T-cell (primary cell): ENCODE measurements at regions not wholly inside any gene's neighbourhood (a gene's known extent, or its start where the extent isn't known, plus 50 kb on each side); places are given as distances from the start of the nearest gene placed in this dataset.
"Not testable (repeated sequence)": the region's sequence is repeated elsewhere in the genome, so short reads cannot be mapped to it uniquely, and the experiment has no call there.

ENCODE experiments used
- ATAC-seq, 4 experiments: fragments of 200-7000 bp in 3 of 4; fragments of 150-1000 bp in 1 of 4; cut with Tn5 transposase; replicated peaks in 1 of 4; 1 replicate in 3 of 4; 2 replicates in 1 of 4; pipeline ENCODE4 v1.10.0; 2021; ENCODE audit warnings: moderate library complexity in 3 of 4, mild to moderate bottlenecking in 2 of 4, moderate number of reproducible peaks in 1 of 4
- CTCF ChIA-PET, 2 donors: fragments of 300-600 bp; sonication (Branson Sonifier 250); formaldehyde crosslinking; loops; one replicate each; lab custom pipeline; 2022; ENCODE audit warnings: antibody characterized with exemption in 2 of 2; lab: Charles Lee
- POLR2A ChIA-PET, 2 donors: fragments of 300-600 bp; sonication (Branson Sonifier 250); formaldehyde crosslinking; loops; one replicate each; lab custom pipeline; 2022; ENCODE audit warnings: antibody characterized with exemption in 2 of 2; lab: Charles Lee
- DNase-seq, 35 experiments: peaks; one replicate each; pipeline versions ENCODE4 v3.0.0 to v3.0.0-alpha.2; 2013 to 2023
- H3K27ac ChIP-seq: one replicate; pipeline ENCODE4 v1.5.1; 2013; ENCODE audit warnings: low read length
- H3K27me3 ChIP-seq, 2 experiments: replicated peaks in 1 of 2; 1 replicate in 1 of 2; 2 replicates in 1 of 2; pipeline versions ENCODE4 v1.6.1 to v1.7.0; 2013; ENCODE audit warnings: low read length in 1 of 2, mixed read lengths in 1 of 2; ENCODE audit not compliant: control insufficient read depth in 2 of 2, insufficient read depth in 2 of 2; ENCODE audit errors: extremely low read depth in 1 of 2
- H3K36me3 ChIP-seq, 2 donors: 1 replicate in 1 of 2; 2 replicates in 1 of 2; pipeline versions ENCODE4 v1.6.1 to v1.7.0; 2013; ENCODE audit warnings: low read length in 1 of 2; ENCODE audit not compliant: control insufficient read depth in 2 of 2, insufficient read depth in 1 of 2; ENCODE audit errors: extremely low read depth in 1 of 2
- H3K4me1 ChIP-seq, 2 experiments: 1 replicate in 1 of 2; 2 replicates in 1 of 2; pipeline versions ENCODE4 v1.6.1 to v1.7.0; 2013; ENCODE audit warnings: low read length in 2 of 2, mixed read lengths in 1 of 2; ENCODE audit not compliant: insufficient read depth in 2 of 2, control insufficient read depth in 1 of 2; ENCODE audit errors: extremely low read depth in 1 of 2
- H3K4me3 ChIP-seq, 2 donors: 1 replicate in 1 of 2; 2 replicates in 1 of 2; pipeline versions ENCODE4 v1.5.1 to v1.7.0; 2013; ENCODE audit warnings: mild to moderate bottlenecking in 2 of 2, low read length in 1 of 2, moderate library complexity in 1 of 2; ENCODE audit not compliant: control insufficient read depth in 1 of 2; ENCODE audit errors: extremely low read depth in 1 of 2
- H3K9me3 ChIP-seq: 2 replicates; pipeline ENCODE4 v1.7.0; 2013
- H3K27ac Mint-ChIP-seq, 2 donors: one replicate each; pipeline ENCODE4 v1.8.0; 2020 to 2021; ENCODE audit warnings: mild to moderate bottlenecking in 2 of 2, mixed read lengths in 2 of 2
- H3K27me3 Mint-ChIP-seq, 2 donors: one replicate each; pipeline ENCODE4 v1.8.0; 2021 to 2022; ENCODE audit warnings: mixed read lengths in 2 of 2
- H3K36me3 Mint-ChIP-seq: one replicate; pipeline ENCODE4 v1.8.0; 2021; ENCODE audit warnings: mixed read lengths
- H3K4me1 Mint-ChIP-seq, 3 donors: one replicate each; pipeline ENCODE4 v1.8.0; 2020 to 2022; ENCODE audit warnings: mixed read lengths in 3 of 3, mild to moderate bottlenecking in 1 of 3
- H3K4me3 Mint-ChIP-seq, 3 donors: one replicate each; pipeline ENCODE4 v1.8.0; 2020 to 2022; ENCODE audit warnings: mild to moderate bottlenecking in 3 of 3, mixed read lengths in 3 of 3, moderate library complexity in 3 of 3
- H3K9me3 Mint-ChIP-seq, 3 donors: one replicate each; pipeline ENCODE4 v1.8.0; 2020 to 2022; ENCODE audit warnings: mixed read lengths in 3 of 3
- WGBS: methylation state at CpG from one replicate; pipeline ENCODE4 v1.1.5; 2013; ENCODE audit warnings: missing lambda C conversion rate; ENCODE audit not compliant: insufficient coverage; 5-methylcytosine and 5-hydroxymethylcytosine counted together

DNA sequence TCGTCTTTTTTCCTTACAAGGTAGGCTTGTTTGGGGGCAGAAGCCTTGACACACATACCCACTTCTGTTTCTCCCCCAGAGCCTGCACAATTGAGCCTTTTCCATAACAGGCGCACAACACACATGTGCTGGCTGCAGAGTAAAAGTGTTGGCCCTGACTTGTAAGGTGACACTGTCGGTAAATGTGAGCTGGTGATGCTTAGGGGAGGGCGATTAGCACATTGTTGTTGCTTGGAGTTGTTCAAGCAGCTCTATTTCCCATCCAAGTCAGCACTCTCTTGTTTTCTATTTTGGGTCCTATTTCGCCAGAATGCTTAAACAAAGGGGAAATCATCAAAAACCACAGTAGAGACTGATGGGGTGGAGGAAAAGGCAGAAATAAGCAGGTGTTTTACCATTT lies 51.9 kb upstream of the PTPRJ start:
- H3K27ac ChIP-seq, result no peak overlapping the region
- H3K4me1 ChIP-seq, result peaks cover 6 to 8% of the 10 kb centered on the region in 2 experiments
- Mint-ChIP-seq H3K27me3 (no peaks in the 10 kb centered on the region), H3K27ac (no peak overlapping the region), H3K36me3 (no peaks in the 10 kb centered on the region), H3K4me1 (peaks cover 10 to 24% (median 24%) of the 10 kb centered on the region in 3 donors), H3K4me3 (peak overlapping the region in 1 of 3 donors; percentile 17), H3K9me3 (no peaks in the 10 kb centered on the region)
- DNase-seq, result no peak
- no CpG with 5 or more reads among the region's 5 CpGs for WGBS
- H3K9me3 ChIP-seq, result no peaks in the 10 kb centered on the region
- H3K4me3 ChIP-seq, result no peak overlapping the region
- no peaks in the 10 kb centered on the region for H3K36me3 ChIP-seq
- ATAC-seq, result no peak
- ChIA-PET CTCF (interaction anchor here in 1 of 2 donors (0.7 kb wide), 1 partner anchor 101 kb away, joined by 3 read pairs; no protein-coding TSS in a partner anchor), POLR2A (no interaction called here)
- no peaks in the 10 kb centered on the region for H3K27me3 ChIP-seq

DNA sequence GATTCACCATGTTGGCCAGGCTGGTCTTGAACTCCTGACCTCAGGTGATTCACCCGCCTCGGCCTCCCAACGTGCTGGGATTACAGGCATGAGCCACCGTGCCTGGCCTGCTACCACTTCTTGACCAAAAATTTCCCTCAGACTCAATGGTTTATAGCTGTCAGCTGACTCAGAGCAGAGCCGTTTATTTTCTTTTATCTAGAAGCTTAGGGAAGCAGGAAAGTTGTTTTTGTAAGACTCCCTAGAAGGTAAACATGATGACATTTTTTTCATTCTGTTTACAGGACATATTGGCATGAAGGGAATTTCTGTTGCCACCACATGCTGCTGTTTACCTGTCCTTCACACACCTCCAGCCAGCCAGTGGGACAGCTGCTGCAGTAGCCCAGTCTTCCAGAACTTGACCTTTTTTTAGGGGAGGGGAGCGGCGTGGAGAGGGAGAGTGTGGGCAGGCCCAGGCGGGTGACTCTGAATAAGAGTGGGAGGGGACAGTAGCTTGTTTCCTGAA lies 56.1 kb upstream of the PTPRJ start:
- peaks cover 33 to 56% (median 52%) of the 10 kb centered on the region in 3 donors for H3K4me1 Mint-ChIP-seq

DNA sequence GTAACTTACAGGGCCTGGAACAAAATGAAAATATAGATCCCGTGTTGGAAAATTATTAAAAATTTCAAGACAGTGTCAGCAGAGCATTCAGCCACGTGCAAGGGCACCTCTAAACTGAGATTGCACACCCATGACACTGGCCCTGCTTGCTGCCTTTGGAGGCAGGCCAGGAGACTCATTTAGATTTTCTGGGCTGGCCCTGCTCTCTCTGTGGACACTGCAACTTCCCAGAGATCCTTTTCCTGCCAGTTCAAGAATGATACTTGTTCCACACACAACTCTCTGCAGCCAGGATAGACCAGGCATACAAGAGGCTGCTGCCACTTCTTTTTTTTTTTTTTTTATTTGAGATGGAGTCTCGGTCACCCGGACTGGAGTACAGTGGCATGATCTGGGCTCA lies 56.7 kb upstream of the PTPRJ start:
- ChIA-PET POLR2A (interaction anchor here in 1 of 2 donors (0.6 kb wide), 1 partner anchor 59 kb away, joined by 6 read pairs; no protein-coding TSS in a partner anchor), CTCF (interaction anchor here (0.6 to 1.1 kb wide), 6 partner anchors 10 to 165 kb away, joined by 3 to 7 read pairs (median 5); no protein-coding TSS in a partner anchor)
- no peak overlapping the region for H3K4me3 ChIP-seq
- H3K9me3 ChIP-seq, result no peaks in the 10 kb centered on the region
- ATAC-seq (no peak), DNase-seq (no peak)
- no peaks in the 10 kb centered on the region for H3K27me3 ChIP-seq
- H3K36me3 ChIP-seq, result no peaks in the 10 kb centered on the region
- no peak overlapping the region for H3K27ac ChIP-seq
- peaks cover 38 to 59% (median 55%) of the 10 kb centered on the region in 3 donors for H3K4me1 Mint-ChIP-seq
- H3K27me3 Mint-ChIP-seq, result no peaks in the 10 kb centered on the region
- WGBS, result 57% methylated on average over 4 of the region's 4 CpGs
- H3K9me3 Mint-ChIP-seq, result no peaks in the 10 kb centered on the region
- H3K4me1 ChIP-seq, result peaks cover 25 to 44% of the 10 kb centered on the region in 2 experiments
- H3K27ac Mint-ChIP-seq, result no peak overlapping the region
- H3K36me3 Mint-ChIP-seq, result no peaks in the 10 kb centered on the region
- no peak overlapping the region for H3K4me3 Mint-ChIP-seq

More for the DNA sequence above, 56.1 kb upstream of the PTPRJ start:
- WGBS, result no CpG with 5 or more reads among the region's 8 CpGs
- no peak for DNase-seq
- Mint-ChIP-seq H3K9me3 (no peaks in the 10 kb centered on the region), H3K27ac (no peak overlapping the region), H3K36me3 (no peaks in the 10 kb centered on the region), H3K4me3 (no peak overlapping the region), H3K27me3 (no peaks in the 10 kb centered on the region)
- Histone ChIP-seq H3K27ac (no peak overlapping the region), H3K9me3 (no peaks in the 10 kb centered on the region), H3K4me3 (no peak overlapping the region), H3K4me1 (peaks cover 23 to 38% of the 10 kb centered on the region in 2 experiments), H3K36me3 (no peaks in the 10 kb centered on the region), H3K27me3 (no peaks in the 10 kb centered on the region)
- no peak for ATAC-seq
- ChIA-PET POLR2A (no interaction called here), CTCF (interaction anchor here in 1 of 2 donors (1.1 kb wide), 1 partner anchor 10 kb away, joined by 3 read pairs; no protein-coding TSS in a partner anchor)

DNA sequence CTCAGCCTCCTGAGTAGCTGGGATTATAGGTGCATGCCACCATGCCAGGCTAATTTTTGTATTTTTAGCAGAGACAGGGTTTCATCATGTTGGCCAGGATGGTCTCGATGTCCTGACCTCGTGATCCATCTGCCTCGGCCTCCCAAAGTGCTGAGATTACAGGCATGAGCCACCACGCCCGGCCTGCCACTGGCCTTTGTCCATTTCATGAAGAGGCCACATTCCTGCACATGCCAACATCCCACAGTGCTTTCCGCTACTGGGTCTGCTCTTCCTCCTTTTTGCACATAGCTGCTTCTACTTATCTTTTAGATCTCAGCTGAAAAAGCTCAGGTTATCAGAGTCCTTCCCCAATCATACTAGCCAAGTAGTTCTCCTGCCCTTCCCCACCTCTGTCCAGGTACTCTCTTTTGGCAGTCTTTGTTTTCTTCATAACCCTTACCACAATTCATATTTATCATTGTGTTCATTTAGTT lies 59.2 kb upstream of the PTPRJ start:
- not testable (repeated sequence) for H3K27ac ChIP-seq, H3K36me3 ChIP-seq, H3K27me3 Mint-ChIP-seq, H3K27me3 ChIP-seq, H3K36me3 Mint-ChIP-seq, H3K9me3 Mint-ChIP-seq, ATAC-seq, H3K4me3 ChIP-seq, DNase-seq, H3K9me3 ChIP-seq
- Mint-ChIP-seq H3K4me3 (peak overlapping the region in 1 of 3 donors; percentile 64), H3K4me1 (peaks cover 47 to 63% (median 59%) of the 10 kb centered on the region in 3 donors), H3K27ac (peak overlapping the region; percentile 89 to 94)
- 95% methylated on average over 6 of the region's 6 CpGs for WGBS
- ChIA-PET POLR2A (interaction anchor here (0.6 to 0.7 kb wide), 2 partner anchors 24 to 323 kb away, joined by 3 to 15 read pairs; partner anchors contain the start of gene OR4X2 (in 1 of the 2)), CTCF (interaction anchor here in 1 of 2 donors (1.7 kb wide), 1 partner anchor 13 kb away, joined by 7 read pairs; no protein-coding TSS in a partner anchor)
- peaks cover 22 to 53% of the 10 kb centered on the region in 2 experiments for H3K4me1 ChIP-seq

DNA sequence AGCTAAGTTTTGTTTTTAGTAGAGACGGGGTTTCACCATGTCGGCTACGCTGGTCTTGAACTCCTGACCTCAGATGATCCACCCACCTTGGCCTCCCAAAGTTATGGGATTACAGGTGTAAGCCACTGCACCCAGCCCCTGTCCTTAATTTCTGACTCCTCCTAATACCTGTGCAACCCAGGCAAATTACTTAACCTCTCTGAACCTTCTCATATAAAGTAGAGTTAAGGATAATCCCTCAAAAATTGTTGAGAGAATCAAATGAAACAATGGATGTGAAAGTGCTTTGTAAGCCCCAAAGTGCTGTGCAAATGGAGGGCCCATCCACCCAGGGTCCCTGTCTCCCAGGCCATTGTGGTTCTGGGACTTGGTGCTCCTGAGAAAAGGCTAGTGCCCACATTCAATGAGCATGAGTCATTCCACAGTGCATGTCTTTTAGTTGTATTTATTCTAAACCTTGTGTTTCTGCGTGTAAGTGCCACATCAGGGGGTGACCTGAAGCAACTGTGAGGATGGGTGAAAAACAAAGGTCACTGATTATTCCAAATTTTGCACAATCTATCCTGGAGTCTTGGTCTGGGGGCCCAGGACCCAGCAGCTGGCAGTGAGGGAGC lies 61.4 kb upstream of the PTPRJ start:
- Histone ChIP-seq H3K9me3 (no peaks in the 10 kb centered on the region), H3K27me3 (no peaks in the 10 kb centered on the region), H3K36me3 (no peaks in the 10 kb centered on the region), H3K4me3 (no peak overlapping the region), H3K4me1 (peaks cover 28 to 66% of the 10 kb centered on the region in 2 experiments), H3K27ac (no peak overlapping the region)
- ATAC-seq (no peak), DNase-seq (no peak)
- Mint-ChIP-seq H3K4me3 (peak overlapping the region in 1 of 3 donors; percentile 64), H3K27me3 (no peaks in the 10 kb centered on the region), H3K9me3 (no peaks in the 10 kb centered on the region), H3K27ac (peak overlapping the region; percentile 78 to 94), H3K4me1 (peaks cover 52 to 78% (median 66%) of the 10 kb centered on the region in 3 donors), H3K36me3 (no peaks in the 10 kb centered on the region)
- POLR2A ChIA-PET, result no interaction called here
- 64% methylated on average over 4 of the region's 4 CpGs for WGBS
- CTCF ChIA-PET, result interaction anchor here (0.6 to 1.4 kb wide), 2 partner anchors 12 to 13 kb away, joined by 6 to 8 read pairs; no protein-coding TSS in a partner anchor

DNA sequence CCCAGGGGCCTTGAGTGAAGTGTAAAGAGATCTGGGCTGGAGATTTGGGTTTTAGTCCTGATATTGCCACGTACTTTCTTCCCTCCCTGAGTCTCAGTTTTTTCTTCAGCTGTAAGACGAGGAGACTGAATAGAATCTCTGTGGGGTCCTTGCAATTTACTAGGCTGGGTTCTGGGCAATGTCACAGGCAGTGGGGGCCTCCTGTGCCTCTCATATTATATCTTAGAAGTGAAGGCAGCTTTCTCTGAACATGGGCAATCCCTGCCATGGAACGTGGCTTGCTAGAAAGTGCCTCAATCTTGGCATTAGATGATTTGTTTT lies 62.0 kb upstream of the PTPRJ start:
- Histone ChIP-seq H3K4me3 (no peak overlapping the region), H3K27me3 (no peaks in the 10 kb centered on the region), H3K4me1 (peaks cover 28 to 66% of the 10 kb centered on the region in 2 experiments), H3K27ac (peak overlapping the region; percentile 39), H3K36me3 (no peaks in the 10 kb centered on the region), H3K9me3 (no peaks in the 10 kb centered on the region)
- DNase-seq (no peak), ATAC-seq (no peak)
- CTCF ChIA-PET, result no interaction called here
- peaks cover 50 to 81% (median 72%) of the 10 kb centered on the region in 3 donors for H3K4me1 Mint-ChIP-seq
- no peaks in the 10 kb centered on the region for H3K9me3 Mint-ChIP-seq
- H3K27ac Mint-ChIP-seq, result peak overlapping the region; percentile 78 to 94
- peak overlapping the region in 1 of 3 donors; percentile 64 for H3K4me3 Mint-ChIP-seq
- no peaks in the 10 kb centered on the region for H3K36me3 Mint-ChIP-seq
- no peaks in the 10 kb centered on the region for H3K27me3 Mint-ChIP-seq
- WGBS, result no CpG with 5 or more reads among the region's 3 CpGs
- POLR2A ChIA-PET, result interaction anchor here in 1 of 2 donors (0.7 kb wide), 1 partner anchor 37 kb away, joined by 3 read pairs; no protein-coding TSS in a partner anchor
